IMR-90 (cell line): ENCODE measurements at regions not wholly inside any gene's neighbourhood (a gene's known extent, or its start where the extent isn't known, plus 50 kb on each side); places are given as distances from the start of the nearest gene placed in this dataset.

Experiments
- ATAC-seq: fragments of 200-7000 bp; cut with Tn5 transposase; 2 replicates; pipeline ENCODE4 v1.9.1; 2020; ENCODE audit warnings: low read depth, mild to moderate bottlenecking, moderate library complexity
- BruUV-seq: library from RNA; stranded (reverse); fragments of 400-500 nt; replicated peaks from 2 replicates; lab custom pipeline; 2021; lab: Mats Ljungman, UMichigan
- CTCF ChIA-PET: fragments of 300-600 bp; formaldehyde crosslinking; extraction: SDS; loops from one replicate; lab custom pipeline; 2021; ENCODE audit warnings: antibody characterized with exemption; lab: Yijun Ruan, JAX
- POLR2A ChIA-PET: fragments of 300-600 bp; sonication (Branson Sonifier 250); formaldehyde crosslinking; loops from one replicate; lab custom pipeline; 2022; ENCODE audit warnings: antibody characterized with exemption; ENCODE audit not compliant: unreplicated experiment; lab: Charles Lee
- DNase-seq: peaks from one replicate; pipeline ENCODE4 v3.0.0; 2013
- H2AFZ ChIP-seq: replicated peaks from 2 replicates; pipeline ENCODE3; 2013; ENCODE audit warnings: low read length, mild to moderate bottlenecking; ENCODE audit not compliant: poor library complexity
- H2AK5ac ChIP-seq: 2 replicates; pipeline ENCODE4 v1.6.1; 2013; ENCODE audit warnings: low read depth, low read length, inconsistent platforms
- H2AK9ac ChIP-seq: replicated peaks from 2 replicates; pipeline ENCODE3; 2013; ENCODE audit warnings: mild to moderate bottlenecking, low read depth, low read length, moderate library complexity; ENCODE audit not compliant: poor library complexity
- H2BK120ac ChIP-seq: 2 replicates; pipeline ENCODE4 v1.6.1; 2013; ENCODE audit warnings: low read depth, low read length, inconsistent platforms
- H2BK15ac ChIP-seq: 3 replicates; pipeline ENCODE4 v1.6.1; 2013; ENCODE audit warnings: low read depth, low read length, inconsistent platforms
- H2BK20ac ChIP-seq: 2 replicates; pipeline ENCODE4 v1.6.1; 2013; ENCODE audit warnings: low read depth, mild to moderate bottlenecking, inconsistent platforms, low read length, moderate library complexity
- H2BK5ac ChIP-seq: 2 replicates; pipeline ENCODE4 v1.6.1; 2013; ENCODE audit warnings: mild to moderate bottlenecking, low read depth, low read length, inconsistent platforms; ENCODE audit not compliant: poor library complexity, severe bottlenecking
- H3K14ac ChIP-seq: replicated peaks from 2 replicates; pipeline ENCODE4 v1.6.1; 2013; ENCODE audit warnings: low read depth, low read length, inconsistent platforms
- H3K18ac ChIP-seq: 2 replicates; pipeline ENCODE4 v1.6.1; 2013; ENCODE audit warnings: low read depth, low read length, control low read depth
- H3K23ac ChIP-seq: 2 replicates; pipeline ENCODE4 v1.6.1; 2013; ENCODE audit warnings: low read depth, low read length, inconsistent platforms
- H3K27ac ChIP-seq: 2 replicates; pipeline ENCODE4 v1.5.1; 2013; ENCODE audit warnings: mild to moderate bottlenecking, control low read depth, low read length; ENCODE audit not compliant: insufficient read depth
- H3K27me3 ChIP-seq: 2 replicates; pipeline ENCODE4 v1.6.1; 2013; ENCODE audit warnings: low read length; ENCODE audit not compliant: control insufficient read depth, insufficient read depth
- H3K36me3 ChIP-seq: 2 replicates; pipeline ENCODE4 v1.6.1; 2013; ENCODE audit warnings: low read length, mixed read lengths; ENCODE audit not compliant: control insufficient read depth, insufficient read depth
- H3K4ac ChIP-seq: 2 replicates; pipeline ENCODE4 v1.6.1; 2013; ENCODE audit warnings: low read depth, low read length, inconsistent platforms
- H3K4me1 ChIP-seq: 2 replicates; pipeline ENCODE4 v1.6.1; 2013; ENCODE audit warnings: low read length, mixed read lengths; ENCODE audit not compliant: control insufficient read depth, insufficient read depth
- H3K4me2 ChIP-seq: 2 replicates; pipeline ENCODE4 v1.6.1; 2013; ENCODE audit warnings: low read depth, mild to moderate bottlenecking, control low read depth, low read length, moderate library complexity
- H3K4me3 ChIP-seq: 2 replicates; pipeline ENCODE4 v1.5.1; 2013; ENCODE audit warnings: low read depth, mild to moderate bottlenecking, control low read depth, low read length, moderate library complexity; ENCODE audit not compliant: insufficient read depth
- H3K56ac ChIP-seq: 2 replicates; pipeline ENCODE4 v1.6.1; 2013; ENCODE audit warnings: low read length, inconsistent platforms; ENCODE audit not compliant: insufficient read depth; ENCODE audit errors: extremely low read depth
- H3K79me1 ChIP-seq, 2 experiments: 2 replicates each; pipeline ENCODE4 v1.6.1; 2013; ENCODE audit warnings: low read length in 2 of 2, inconsistent platforms in 1 of 2, low read depth in 1 of 2
- H3K9ac ChIP-seq: 2 replicates; pipeline ENCODE4 v1.6.1; 2013; ENCODE audit warnings: low read depth, low read length, control low read depth
- H3K9me1 ChIP-seq: 2 replicates; pipeline ENCODE4 v1.6.1; 2013; ENCODE audit warnings: low read length, inconsistent platforms; ENCODE audit not compliant: insufficient read depth
- H3K9me3 ChIP-seq: 2 replicates; pipeline ENCODE4 v1.6.1; 2013; ENCODE audit warnings: low read length; ENCODE audit not compliant: control insufficient read depth, insufficient read depth
- H4K20me1 ChIP-seq: 2 replicates; pipeline ENCODE4 v1.6.1; 2013; ENCODE audit warnings: low read length, inconsistent platforms; ENCODE audit not compliant: insufficient read depth
- H4K5ac ChIP-seq: 2 replicates; pipeline ENCODE4 v1.6.1; 2013; ENCODE audit warnings: mild to moderate bottlenecking, low read depth, low read length, control low read depth
- H4K8ac ChIP-seq, 2 experiments: 2 replicates each; pipeline ENCODE4 v1.6.1; 2013; ENCODE audit warnings: low read depth in 2 of 2, low read length in 2 of 2, control low read depth in 1 of 2, inconsistent platforms in 1 of 2
- H4K91ac ChIP-seq: 2 replicates; pipeline ENCODE4 v1.6.1; 2013; ENCODE audit warnings: low read depth, low read length, inconsistent platforms; ENCODE audit not compliant: insufficient read depth
- CEBPB ChIP-seq: IDR thresholded peaks from 2 replicates; pipeline ENCODE4 v1.6.1; 2012; ENCODE audit warnings: low read depth, low read length, improper control_type of control experiment
- CTCF ChIP-seq: conservative IDR thresholded peaks from 2 replicates; pipeline ENCODE4 v1.5.1; 2012; ENCODE audit warnings: mild to moderate bottlenecking, low read depth, low read length, improper control_type of control experiment
- MAFK ChIP-seq: IDR thresholded peaks from 2 replicates; pipeline ENCODE4 v1.6.1; 2012; ENCODE audit warnings: low read depth, low read length, improper control_type of control experiment
- NFE2L2 ChIP-seq: fragments of 150-350 bp; IDR thresholded peaks from 2 replicates; pipeline ENCODE4 v1.6.1; 2016; ENCODE audit warnings: low read depth, mild to moderate bottlenecking, low read length
- SMC3 ChIP-seq: fragments of 150-350 bp; IDR thresholded peaks from 2 replicates; pipeline ENCODE4 v1.6.1; 2016; ENCODE audit warnings: low read depth, mild to moderate bottlenecking, antibody characterized with exemption, low read length, moderate library complexity
- USF2 ChIP-seq: fragments of 150-350 bp; IDR thresholded peaks from 2 replicates; pipeline ENCODE4 v1.6.1; 2017; ENCODE audit warnings: mild to moderate bottlenecking, antibody characterized with exemption, low read length, low read depth
- dilution Hi-C: fragments of 300-500 bp; cut with HindIII; formaldehyde crosslinking; loops from one replicate; pipeline ENCODE4 v1.14.3; 2018; ENCODE audit warnings: low sequenced_read_pairs; ENCODE audit not compliant: unreplicated experiment
- in situ Hi-C: fragments of 300-500 bp; cut with MboI; formaldehyde crosslinking; loops from 3 replicates; pipeline ENCODE4 v1.14.3; 2019; ENCODE audit warnings: low sequenced_read_pairs, inconsistent platforms, mixed read lengths
- intact Hi-C: fragments of 100-400 bp; cut with micrococcal nuclease; formaldehyde crosslinking; loops from 2 replicates; pipeline ENCODE4 v1.10.0; 2022

GRCh38 chr2:120531365-120531764, 185.4 kb downstream of the INHBB start:
- Histone ChIP-seq H3K4ac (no peak overlapping the region), H3K9me1 (no peaks in the 10 kb centered on the region), H4K5ac (no peak overlapping the region), H2BK20ac (no peak overlapping the region), H2BK120ac (no peak overlapping the region), H3K4me2 (no peak overlapping the region), H2AK9ac (no peak overlapping the region), H3K27me3 (peaks cover 58% of the 10 kb centered on the region), H3K23ac (no peak overlapping the region), H3K14ac (no peak overlapping the region), H3K36me3 (no peaks in the 10 kb centered on the region), H3K4me1 (no peaks in the 10 kb centered on the region), H3K4me3 (no peak overlapping the region), H4K91ac (no peak overlapping the region), H3K9ac (no peak overlapping the region), H2BK15ac (no peak overlapping the region), H3K79me1 (no peaks in the 10 kb centered on the region), H3K56ac (no peak overlapping the region), H4K20me1 (no peaks in the 10 kb centered on the region), H4K8ac (no peak overlapping the region), H3K9me3 (peaks cover 2% of the 10 kb centered on the region), H2BK5ac (no peak overlapping the region), H3K27ac (no peak overlapping the region), H2AK5ac (no peak overlapping the region), H2AFZ (no peak overlapping the region), H3K18ac (no peak overlapping the region)
- ChIA-PET POLR2A (no interaction called here), CTCF (no interaction called here)
- TF ChIP-seq SMC3 (no peak), CTCF (no peak), USF2 (no peak), CEBPB (peak; percentile 89), MAFK (no peak), NFE2L2 (no peak)
- dilution Hi-C loops (no loop called here), intact Hi-C loops (no loop called here), in situ Hi-C loops (no loop called here)
- DNase-seq (peak; percentile 8), ATAC-seq (no peak)
- BruUV-seq = no TSS peak
